ENCODE measurements at regions not wholly inside any gene's neighbourhood (a gene's known extent, or its start where the extent isn't known, plus 50 kb on each side); places are given as distances from the start of the nearest gene placed in this dataset.

DNA sequence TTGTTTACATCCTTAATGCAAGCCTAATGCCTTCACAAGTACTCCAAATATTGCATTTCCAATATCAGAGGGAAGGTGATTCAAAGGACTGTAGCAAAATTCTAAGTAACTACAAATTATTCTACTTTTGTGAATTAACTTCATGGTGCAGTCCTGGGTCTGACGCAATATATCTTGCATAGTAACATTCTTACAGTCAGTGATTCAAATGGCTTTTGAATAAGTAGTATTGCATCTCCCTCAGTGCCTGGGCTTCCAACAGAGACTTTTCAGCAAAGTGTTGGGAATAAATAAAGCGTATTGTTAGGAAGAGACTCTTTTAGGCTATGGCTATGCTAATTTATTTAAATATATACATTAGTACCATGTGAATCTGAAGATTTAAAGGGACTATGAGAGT lies 564.7 kb upstream of the COBL start:
- H3K36me3 ChIP-seq = no peaks in the 10 kb centered on the region
- intact Hi-C loops (cut with DNase I; ENCODE audit: low total_unique reads) = no loop called here
- H3K4me1 ChIP-seq = no peaks in the 10 kb centered on the region
- TF ChIP-seq POLR2A (IDR thresholded peaks at IDR 0.05) = no peak
- no peak for TF ChIP-seq CTCF (IDR thresholded peaks at IDR 0.05)
- TF ChIP-seq POLR2AphosphoS5 (IDR thresholded peaks at IDR 0.05) = no peak
- DNase-seq (ENCODE audit: low spot score in 2 of 2) = no peak
- no peak overlapping the region for H3K4me3 ChIP-seq
- no peak overlapping the region for H3K27ac ChIP-seq
- H3K27me3 ChIP-seq = no peaks in the 10 kb centered on the region
- H3K9me3 ChIP-seq = no peaks in the 10 kb centered on the region

DNA sequence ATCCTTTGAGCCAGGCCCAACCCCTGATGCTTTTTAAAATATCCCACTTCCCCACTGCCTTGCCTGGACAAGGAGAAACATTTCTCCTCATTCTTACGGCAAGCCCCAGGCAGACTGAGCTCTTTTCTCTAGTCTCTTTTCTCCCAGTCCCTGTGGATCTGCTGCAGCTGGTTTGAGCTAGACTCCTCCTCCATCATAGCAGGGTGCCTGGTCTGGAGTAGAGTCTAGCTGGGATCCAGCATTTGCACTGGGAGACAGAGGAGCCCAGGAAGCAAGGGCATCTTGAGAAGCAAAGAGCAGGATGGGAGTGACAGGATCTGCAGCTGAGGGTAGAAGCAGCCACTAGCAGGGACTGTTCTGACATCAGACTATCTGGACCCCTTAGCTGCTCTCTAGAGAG lies 562.3 kb upstream of the COBL start:
- TF ChIP-seq POLR2AphosphoS5 (IDR thresholded peaks at IDR 0.05) (no peak), POLR2A (IDR thresholded peaks at IDR 0.05) (no peak), CTCF (IDR thresholded peaks at IDR 0.05) (no peak)
- no peak for DNase-seq (ENCODE audit: low spot score in 2 of 2)
- Histone ChIP-seq H3K36me3 (no peaks in the 10 kb centered on the region), H3K27ac (no peak overlapping the region), H3K27me3 (no peaks in the 10 kb centered on the region), H3K9me3 (no peaks in the 10 kb centered on the region), H3K4me1 (no peaks in the 10 kb centered on the region), H3K4me3 (no peak overlapping the region)
- intact Hi-C loops (cut with DNase I; ENCODE audit: low total_unique reads) = no loop called here

DNA sequence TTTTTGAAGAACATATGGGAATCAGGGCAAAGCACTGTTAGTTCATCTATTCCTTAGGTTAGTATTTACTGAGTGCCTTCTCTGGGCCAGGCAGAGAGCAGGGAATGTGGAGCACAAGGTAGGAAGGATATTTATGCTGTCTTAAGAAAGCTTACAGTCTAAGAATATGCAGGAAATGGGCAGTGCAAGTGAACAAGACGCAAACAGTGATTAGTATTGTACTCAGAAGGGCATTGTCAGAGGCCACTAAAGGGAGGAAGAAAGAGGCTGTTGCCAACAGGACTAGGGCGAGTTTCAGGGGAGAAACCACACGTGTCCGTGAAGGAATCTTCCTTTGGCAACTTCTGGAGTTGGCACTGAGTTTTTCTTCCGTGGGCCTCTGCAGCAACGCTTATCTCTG lies 552.8 kb upstream of the COBL start:
- Histone ChIP-seq H3K27me3 (no peaks in the 10 kb centered on the region), H3K4me3 (no peak overlapping the region), H3K27ac (no peak overlapping the region), H3K36me3 (no peaks in the 10 kb centered on the region), H3K4me1 (no peaks in the 10 kb centered on the region), H3K9me3 (no peaks in the 10 kb centered on the region)
- intact Hi-C loops (cut with DNase I; ENCODE audit: low total_unique reads) = no loop called here
- no peak for TF ChIP-seq POLR2AphosphoS5 (IDR thresholded peaks at IDR 0.05)
- TF ChIP-seq CTCF (IDR thresholded peaks at IDR 0.05) = no peak
- DNase-seq (ENCODE audit: low spot score in 2 of 2) = no peak

DNA sequence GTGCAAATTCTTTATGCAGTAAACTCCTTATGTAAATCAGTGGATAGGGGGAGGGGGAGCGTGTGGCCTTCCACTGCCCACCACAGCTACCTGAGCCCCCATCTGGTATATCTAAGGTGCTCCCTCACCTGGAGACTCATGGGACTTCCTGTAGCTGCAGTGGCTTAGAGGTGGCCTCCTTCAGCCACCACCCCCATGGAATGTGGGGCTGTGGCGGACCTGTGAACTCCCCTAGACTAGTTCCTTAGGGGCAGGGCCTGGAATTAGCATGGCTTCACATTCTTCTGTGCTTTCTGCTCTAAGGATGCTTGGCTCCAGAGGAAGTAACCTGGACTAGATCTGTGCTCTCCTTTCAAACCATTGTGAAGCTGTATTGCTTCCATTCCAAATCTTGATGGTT lies 550.5 kb upstream of the COBL start:
- TF ChIP-seq POLR2A (IDR thresholded peaks at IDR 0.05) (no peak), POLR2AphosphoS5 (IDR thresholded peaks at IDR 0.05) (no peak), CTCF (IDR thresholded peaks at IDR 0.05) (no peak)
- no peaks in the 10 kb centered on the region for H3K9me3 ChIP-seq
- no peak overlapping the region for H3K4me3 ChIP-seq
- H3K27ac ChIP-seq = no peak overlapping the region
- H3K4me1 ChIP-seq = no peaks in the 10 kb centered on the region
- intact Hi-C loops (cut with DNase I; ENCODE audit: low total_unique reads) = no loop called here
- DNase-seq (ENCODE audit: low spot score in 2 of 2) = no peak
- H3K36me3 ChIP-seq = no peaks in the 10 kb centered on the region
- H3K27me3 ChIP-seq = no peaks in the 10 kb centered on the region

GRCh38 chr7:51860305-51860704 lies 543.7 kb upstream of the COBL start:
- Histone ChIP-seq H3K27me3 (no peaks in the 10 kb centered on the region), H3K4me3 (no peak overlapping the region), H3K4me1 (no peaks in the 10 kb centered on the region), H3K36me3 (no peaks in the 10 kb centered on the region), H3K9me3 (peaks cover 4 to 9% of the 10 kb centered on the region in 2 donors), H3K27ac (no peak overlapping the region)
- DNase-seq (ENCODE audit: low spot score in 2 of 2) = no peak
- intact Hi-C loops (cut with DNase I; ENCODE audit: low total_unique reads) = no loop called here
- TF ChIP-seq POLR2A (IDR thresholded peaks at IDR 0.05) (no peak), CTCF (IDR thresholded peaks at IDR 0.05) (no peak), POLR2AphosphoS5 (IDR thresholded peaks at IDR 0.05) (no peak)

Measured in breast epithelium (tissue), 4 donors.